ENCODE measurements at regions not wholly inside any gene's neighbourhood (a gene's known extent, or its start where the extent isn't known, plus 50 kb on each side); places are given as distances from the start of the nearest gene placed in this dataset.

- in situ Hi-C loops (cut with MboI) (loop anchor here (10.0 kb wide), 1 partner anchor 489 kb away; the partner anchor contains the start of gene DNAH7), intact Hi-C loops (cut with micrococcal nuclease; ENCODE audit: unreplicated experiment) (loop anchor here (1.0 to 2.0 kb wide), 2 partner anchors 84 to 493 kb away; partner anchors contain the start of gene DNAH7)
- ATAC-seq (peak; percentile 87), DNase-seq (ENCODE audit: low read depth, low spot score) (no peak), FAIRE-seq (no peak)
- Histone ChIP-seq H3K36me3 (ENCODE audit: control insufficient read depth in 2 of 2, insufficient read depth in 2 of 2, low read length in 1 of 2) (no peaks in the 10 kb centered on the region), H3K27ac (ENCODE audit: control insufficient read depth, insufficient read depth) (no peak overlapping the region), H3K27me3 (replicated peaks in 1 of 2; ENCODE audit: control insufficient read depth in 2 of 2, insufficient read depth in 2 of 2, low read length in 1 of 2) (no peaks in the 10 kb centered on the region), H3K9ac (ENCODE audit: control insufficient read depth, insufficient read depth, low read length) (no peak overlapping the region), H3K4me3 (no peak overlapping the region), H3K79me2 (ENCODE audit: control insufficient read depth, insufficient read depth, low read length) (no peaks in the 10 kb centered on the region), H4K20me1 (ENCODE audit: control insufficient read depth, insufficient read depth) (no peaks in the 10 kb centered on the region), H3K9me3 (replicated peaks; ENCODE audit: control insufficient read depth, insufficient read depth, low read length) (no peaks in the 10 kb centered on the region), H2AFZ (ENCODE audit: control insufficient read depth, low read depth, low read length) (peak overlapping the region; percentile 21), H3K4me1 (ENCODE audit: control insufficient read depth, insufficient read depth, low read length) (no peaks in the 10 kb centered on the region; the same call in 1 of the 2 replicates), H3K4me2 (ENCODE audit: control insufficient read depth, insufficient read depth) (0 out of 2 replicates have a peak overlapping the region, but pooled peaks have one; percentile 13)
- SMC1A ChIA-PET (ENCODE audit: uncharacterized antibody, unreplicated experiment): interaction anchor here (0.7 to 8.9 kb wide), 47 partner anchors 8 to 502 kb away, joined by 3 to 244 read pairs (median 5); partner anchors contain the start of genes DNAH7 and SLC39A10
- WGBS (ENCODE audit: insufficient coverage, insufficient replicate concordance, low lambda C conversion rate, missing lambda C conversion rate): 18% methylated on average over 4 of the region's 4 CpGs
- POLR2A ChIA-PET: interaction anchor here (0.8 to 2.9 kb wide), 11 partner anchors 14 to 499 kb away, joined by 3 to 17 read pairs (median 3); partner anchors contain the start of genes DNAH7 and SLC39A10
- RAD21 ChIA-PET (ENCODE audit: unreplicated experiment): interaction anchor here (0.7 to 6.8 kb wide), 41 partner anchors 10 to 1030 kb away, joined by 3 to 264 read pairs (median 5); partner anchors contain the start of genes DNAH7 and SLC39A10
- no TSS peak for BruUV-seq (replicated peaks)
- CTCF ChIA-PET: interaction anchor here (0.5 to 7.8 kb wide), 41 partner anchors 11 to 664 kb away, joined by 3 to 221 read pairs (median 6); partner anchors contain the start of genes DNAH7 and SLC39A10
- TF ChIP-seq ZNF384 (IDR thresholded peaks at IDR 0.05; ENCODE audit: borderline replicate concordance, low read depth, low read length) (peak; percentile 52; the same call in 1 of the 2 replicates), MTA2 (IDR thresholded peaks at IDR 0.05; ENCODE audit: low read depth) (0 out of 2 replicates have a peak, but pooled peaks have one; percentile 40), RAD21 (IDR thresholded peaks at IDR 0.05; ENCODE audit: insufficient read depth, low read depth, low read length) (peak; percentile 54), EGR1 (IDR thresholded peaks at IDR 0.05; ENCODE audit: borderline replicate concordance in 1 of 2, low read depth in 2 of 2, low read length in 2 of 2) (no peak), POLR2AphosphoS2 (IDR thresholded peaks at IDR 0.05; ENCODE audit: low read depth, low read length) (no peak), PKNOX1 (IDR thresholded peaks at IDR 0.05) (peak; percentile 36; the same call in 1 of the 2 replicates), CTCF (IDR thresholded peaks at IDR 0.05 in 2 of 3, conservative IDR thresholded peaks at IDR 0.05 in 1 of 3; ENCODE audit: control insufficient read depth in 2 of 3, extremely low read depth in 1 of 3, insufficient read depth in 1 of 3, low read depth in 3 of 3, low read length in 3 of 3) (peak in 2 of 3 experiments; percentile 12 to 60; a peak in 3 of 6 replicates), NBN (IDR thresholded peaks at IDR 0.05) (peak; percentile 34; the same call in 1 of the 2 replicates), RELA (IDR thresholded peaks at IDR 0.05; ENCODE audit: borderline replicate concordance, partially characterized antibody) (no peak), ESRRA (IDR thresholded peaks at IDR 0.05; ENCODE audit: low read length) (no peak), SMC3 (IDR thresholded peaks at IDR 0.05; ENCODE audit: borderline replicate concordance, low read length) (peak; percentile 37; the same call in 1 of the 2 replicates), SMARCA5 (IDR thresholded peaks at IDR 0.05) (peak; percentile 56; the same call in 1 of the 2 replicates), RCOR1 (conservative IDR thresholded peaks at IDR 0.05; ENCODE audit: low read depth, low read length) (no peak), IKZF1 (conservative IDR thresholded peaks at IDR 0.05) (peak; percentile 59)
- TF ChIP-seq, protein P1, sequence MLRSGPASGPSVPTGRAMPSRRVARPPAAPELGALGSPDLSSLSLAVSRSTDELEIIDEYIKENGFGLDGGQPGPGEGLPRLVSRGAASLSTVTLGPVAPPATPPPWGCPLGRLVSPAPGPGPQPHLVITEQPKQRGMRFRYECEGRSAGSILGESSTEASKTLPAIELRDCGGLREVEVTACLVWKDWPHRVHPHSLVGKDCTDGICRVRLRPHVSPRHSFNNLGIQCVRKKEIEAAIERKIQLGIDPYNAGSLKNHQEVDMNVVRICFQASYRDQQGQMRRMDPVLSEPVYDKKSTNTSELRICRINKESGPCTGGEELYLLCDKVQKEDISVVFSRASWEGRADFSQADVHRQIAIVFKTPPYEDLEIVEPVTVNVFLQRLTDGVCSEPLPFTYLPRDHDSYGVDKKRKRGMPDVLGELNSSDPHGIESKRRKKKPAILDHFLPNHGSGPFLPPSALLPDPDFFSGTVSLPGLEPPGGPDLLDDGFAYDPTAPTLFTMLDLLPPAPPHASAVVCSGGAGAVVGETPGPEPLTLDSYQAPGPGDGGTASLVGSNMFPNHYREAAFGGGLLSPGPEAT (IDR thresholded peaks at IDR 0.05; ENCODE audit: low read depth): peak; percentile 47; the same call in 1 of the 2 replicates
- TF ChIP-seq, protein P2, sequence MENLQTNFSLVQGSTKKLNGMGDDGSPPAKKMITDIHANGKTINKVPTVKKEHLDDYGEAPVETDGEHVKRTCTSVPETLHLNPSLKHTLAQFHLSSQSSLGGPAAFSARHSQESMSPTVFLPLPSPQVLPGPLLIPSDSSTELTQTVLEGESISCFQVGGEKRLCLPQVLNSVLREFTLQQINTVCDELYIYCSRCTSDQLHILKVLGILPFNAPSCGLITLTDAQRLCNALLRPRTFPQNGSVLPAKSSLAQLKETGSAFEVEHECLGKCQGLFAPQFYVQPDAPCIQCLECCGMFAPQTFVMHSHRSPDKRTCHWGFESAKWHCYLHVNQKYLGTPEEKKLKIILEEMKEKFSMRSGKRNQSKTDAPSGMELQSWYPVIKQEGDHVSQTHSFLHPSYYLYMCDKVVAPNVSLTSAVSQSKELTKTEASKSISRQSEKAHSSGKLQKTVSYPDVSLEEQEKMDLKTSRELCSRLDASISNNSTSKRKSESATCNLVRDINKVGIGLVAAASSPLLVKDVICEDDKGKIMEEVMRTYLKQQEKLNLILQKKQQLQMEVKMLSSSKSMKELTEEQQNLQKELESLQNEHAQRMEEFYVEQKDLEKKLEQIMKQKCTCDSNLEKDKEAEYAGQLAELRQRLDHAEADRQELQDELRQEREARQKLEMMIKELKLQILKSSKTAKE (IDR thresholded peaks at IDR 0.05; ENCODE audit: low read depth, poor library complexity, severe bottlenecking): no peak
These were observed 81.1 kb upstream of the SLC39A10 start for GRCh38 chr2:195575879-195576401.

All from GM12878 (cell line).